ENCODE measurements at regions not wholly inside any gene's neighbourhood (a gene's known extent, or its start where the extent isn't known, plus 50 kb on each side); places are given as distances from the start of the nearest gene placed in this dataset.

GRCh38 chr2:122244598-122245229 is 489.3 kb downstream of the TSN start:
- Mint-ChIP-seq H3K9me3 (no peaks in the 10 kb centered on the region), H3K27ac (ENCODE audit: unreplicated experiment) (no peak overlapping the region), H3K36me3 (ENCODE audit: low read depth) (no peaks in the 10 kb centered on the region), H3K27me3 (ENCODE audit: low read depth) (no peaks in the 10 kb centered on the region), H3K4me1 (no peaks in the 10 kb centered on the region), H3K4me3 (no peak overlapping the region)
- no peak for TF ChIP-seq CTCF (conservative IDR thresholded peaks at IDR 0.05)
- no peak for DNase-seq (ENCODE audit: low read depth, low spot score)

DNA sequence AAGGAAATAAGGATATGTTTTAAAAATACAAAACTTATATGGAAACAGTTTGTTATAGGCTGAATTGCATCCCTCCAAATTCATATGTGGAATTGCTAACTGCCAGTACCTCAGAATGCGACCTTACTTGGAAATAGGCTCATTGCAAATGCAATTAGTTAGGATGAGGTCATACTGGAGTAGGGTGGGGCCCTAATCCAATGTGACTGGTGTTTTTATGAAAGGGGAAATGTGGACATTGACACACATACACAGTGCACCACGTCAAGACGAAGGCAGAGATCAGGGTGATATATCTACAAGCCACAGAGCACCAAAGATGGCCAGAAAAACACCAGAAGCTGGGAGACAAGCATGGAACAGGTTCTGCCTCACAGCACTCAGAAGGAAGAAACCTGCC is 494.2 kb downstream of the TSN start:
- no peak for TF ChIP-seq CTCF (conservative IDR thresholded peaks at IDR 0.05)
- DNase-seq (ENCODE audit: low read depth, low spot score), result no peak
- no peaks in the 10 kb centered on the region for H3K27me3 Mint-ChIP-seq (ENCODE audit: low read depth)
- no peaks in the 10 kb centered on the region for H3K36me3 Mint-ChIP-seq (ENCODE audit: low read depth)
- no peak overlapping the region for H3K27ac Mint-ChIP-seq (ENCODE audit: unreplicated experiment)
- no peaks in the 10 kb centered on the region for H3K4me1 Mint-ChIP-seq
- H3K9me3 Mint-ChIP-seq, result peaks cover 5% of the 10 kb centered on the region
- no peak overlapping the region for H3K4me3 Mint-ChIP-seq

- no peak overlapping the region for H3K4me3 Mint-ChIP-seq
- H3K9me3 Mint-ChIP-seq, result peaks cover 5% of the 10 kb centered on the region
- no peak for DNase-seq (ENCODE audit: low read depth, low spot score)
- H3K27ac Mint-ChIP-seq (ENCODE audit: unreplicated experiment), result no peak overlapping the region
- H3K27me3 Mint-ChIP-seq (ENCODE audit: low read depth), result no peaks in the 10 kb centered on the region
- TF ChIP-seq CTCF (conservative IDR thresholded peaks at IDR 0.05), result no peak
- H3K36me3 Mint-ChIP-seq (ENCODE audit: low read depth), result no peaks in the 10 kb centered on the region
- H3K4me1 Mint-ChIP-seq, result no peaks in the 10 kb centered on the region
Measured at GRCh38 chr2:122251158-122251557, 495.7 kb downstream of the TSN start.

DNA sequence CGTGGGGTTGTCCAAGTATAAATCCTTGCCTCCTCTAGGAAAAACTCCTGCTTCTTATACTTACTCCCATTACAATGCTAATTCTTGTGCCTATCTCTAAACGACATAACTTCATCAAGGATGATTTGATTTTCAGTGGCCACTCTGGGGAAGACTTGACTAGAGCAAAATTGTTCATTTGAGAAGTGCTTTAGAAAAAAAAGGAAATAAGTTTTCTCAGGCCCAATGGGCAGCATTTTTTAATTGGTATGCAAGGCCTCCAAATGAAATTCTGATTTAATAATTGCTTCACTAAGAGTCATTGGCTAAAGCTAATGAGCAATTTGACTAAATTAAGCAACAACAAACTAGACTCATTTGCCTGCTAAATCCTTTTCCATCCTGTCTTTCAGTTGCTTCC is 496.1 kb downstream of the TSN start:
- TF ChIP-seq CTCF (conservative IDR thresholded peaks at IDR 0.05), result no peak
- DNase-seq (ENCODE audit: low read depth, low spot score), result no peak
- Mint-ChIP-seq H3K36me3 (ENCODE audit: low read depth) (no peaks in the 10 kb centered on the region), H3K9me3 (peaks cover 5% of the 10 kb centered on the region), H3K27ac (ENCODE audit: unreplicated experiment) (no peak overlapping the region), H3K4me3 (no peak overlapping the region), H3K4me1 (no peaks in the 10 kb centered on the region), H3K27me3 (ENCODE audit: low read depth) (no peaks in the 10 kb centered on the region)

GRCh38 chr2:122255924-122256323 is 500.5 kb downstream of the TSN start:
- no peak overlapping the region for H3K4me3 Mint-ChIP-seq
- no peaks in the 10 kb centered on the region for H3K36me3 Mint-ChIP-seq (ENCODE audit: low read depth)
- DNase-seq (ENCODE audit: low read depth, low spot score), result no peak
- no peaks in the 10 kb centered on the region for H3K27me3 Mint-ChIP-seq (ENCODE audit: low read depth)
- H3K27ac Mint-ChIP-seq (ENCODE audit: unreplicated experiment), result no peak overlapping the region
- peaks cover 5% of the 10 kb centered on the region for H3K9me3 Mint-ChIP-seq
- TF ChIP-seq CTCF (conservative IDR thresholded peaks at IDR 0.05), result no peak
- H3K4me1 Mint-ChIP-seq, result no peaks in the 10 kb centered on the region

All from neural crest cell (in vitro differentiated cells).